ENCODE measurements at regions not wholly inside any gene's neighbourhood (a gene's known extent, or its start where the extent isn't known, plus 50 kb on each side); places are given as distances from the start of the nearest gene placed in this dataset.
"Not testable (repeated sequence)": the region's sequence is repeated elsewhere in the genome, so short reads cannot be mapped to it uniquely, and the experiment has no call there.

DNA sequence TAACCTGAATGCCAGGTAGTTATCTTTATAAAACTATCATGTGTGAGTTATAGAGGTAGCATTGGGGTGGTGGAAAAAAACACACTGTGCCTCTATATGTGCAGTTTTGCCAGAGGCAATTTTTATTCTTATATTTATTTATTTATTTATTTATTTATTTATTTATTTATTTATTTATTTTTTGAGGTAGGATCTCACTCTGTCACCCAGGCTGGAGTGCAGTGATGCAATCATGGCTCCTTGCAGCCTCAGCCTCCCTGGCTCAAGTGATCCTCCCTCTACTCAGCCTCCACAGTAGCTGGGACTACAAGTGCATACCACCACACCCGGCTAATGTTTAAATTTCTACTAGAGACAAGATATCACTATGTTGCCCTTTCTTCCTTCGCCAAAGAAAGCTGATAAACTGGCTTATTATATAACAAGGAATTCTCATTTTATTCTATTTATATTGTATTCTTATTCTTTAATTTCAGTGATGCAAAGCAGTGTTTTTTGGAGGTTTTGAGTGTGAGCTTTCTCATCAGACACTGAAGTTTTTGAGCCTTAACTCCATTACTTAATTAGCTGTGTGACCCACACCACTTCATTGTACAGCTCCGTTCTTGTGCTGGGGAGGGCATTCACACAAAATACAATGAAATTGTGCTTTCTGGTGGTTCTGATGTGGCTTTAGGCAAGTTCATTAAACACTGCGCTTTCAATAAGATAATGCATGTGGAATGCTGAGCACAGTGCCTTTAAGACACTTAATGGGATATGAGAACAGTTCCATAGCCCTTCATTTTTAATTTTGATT lies 102.9 kb upstream of the TPTE start:
- DNase-seq (ENCODE audit: low spot score); H3K36me3 ChIP-seq (ENCODE audit: low read depth); H3K4me1 ChIP-seq (ENCODE audit: insufficient read depth, poor library complexity, severe bottlenecking); H3K4me3 ChIP-seq (ENCODE audit: severe bottlenecking); H3K27me3 ChIP-seq (ENCODE audit: insufficient read depth, poor library complexity, severe bottlenecking); ATAC-seq (ENCODE audit: low read depth); H3K27ac ChIP-seq (ENCODE audit: poor library complexity, severe bottlenecking): not testable (repeated sequence)
- peaks cover 31% of the 10 kb centered on the region for H3K9me3 ChIP-seq (ENCODE audit: severe bottlenecking)

DNA sequence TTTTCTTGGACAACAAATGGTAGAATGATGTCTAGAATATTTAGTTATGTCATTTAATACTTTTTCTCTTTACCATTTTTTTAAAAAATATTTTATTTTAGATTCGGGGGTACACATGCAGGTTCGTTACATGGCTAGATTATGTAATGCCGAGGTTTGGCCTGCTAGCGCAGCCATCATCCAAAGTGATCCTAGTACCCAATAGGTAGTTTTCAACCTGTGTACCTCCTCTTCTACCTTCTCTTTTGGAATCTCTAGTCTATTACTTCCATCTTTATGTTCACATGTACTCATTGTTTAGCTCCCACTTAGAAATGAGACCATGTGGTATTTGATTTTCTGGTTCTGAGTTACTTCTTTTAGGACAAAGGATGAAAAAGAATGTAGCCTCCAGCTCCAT lies 100.2 kb upstream of the TPTE start:
- peaks cover 31% of the 10 kb centered on the region for H3K9me3 ChIP-seq (ENCODE audit: severe bottlenecking)
- H3K36me3 ChIP-seq (ENCODE audit: low read depth); H3K4me1 ChIP-seq (ENCODE audit: insufficient read depth, poor library complexity, severe bottlenecking); ATAC-seq (ENCODE audit: low read depth); H3K27ac ChIP-seq (ENCODE audit: poor library complexity, severe bottlenecking); H3K4me3 ChIP-seq (ENCODE audit: severe bottlenecking); H3K27me3 ChIP-seq (ENCODE audit: insufficient read depth, poor library complexity, severe bottlenecking); DNase-seq (ENCODE audit: low spot score): not testable (repeated sequence)

DNA sequence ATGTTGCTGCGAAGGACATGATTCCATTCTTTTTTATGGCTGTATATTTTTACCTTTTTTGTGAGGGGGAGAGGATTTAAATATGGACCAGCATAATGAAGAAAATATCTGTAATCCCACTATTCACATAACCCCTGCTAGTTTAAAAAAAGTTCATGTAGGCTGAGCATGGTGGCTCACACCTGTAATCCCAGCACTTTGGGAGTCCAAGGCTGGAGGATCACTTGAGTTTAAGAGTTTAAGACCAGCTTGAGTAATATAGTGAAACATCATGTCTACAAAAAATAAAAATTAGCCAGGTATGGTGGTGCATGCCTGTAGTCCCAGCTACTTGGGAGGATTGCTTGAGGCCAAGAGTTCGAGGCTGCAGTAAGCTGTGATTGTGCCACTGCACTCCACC lies 99.8 kb upstream of the TPTE start:
- peaks cover 27% of the 10 kb centered on the region for H3K9me3 ChIP-seq (ENCODE audit: severe bottlenecking)
- H3K36me3 ChIP-seq (ENCODE audit: low read depth); H3K27ac ChIP-seq (ENCODE audit: poor library complexity, severe bottlenecking); H3K4me3 ChIP-seq (ENCODE audit: severe bottlenecking); ATAC-seq (ENCODE audit: low read depth); H3K27me3 ChIP-seq (ENCODE audit: insufficient read depth, poor library complexity, severe bottlenecking); DNase-seq (ENCODE audit: low spot score); H3K4me1 ChIP-seq (ENCODE audit: insufficient read depth, poor library complexity, severe bottlenecking): not testable (repeated sequence)

- H3K27ac ChIP-seq (ENCODE audit: poor library complexity, severe bottlenecking); H3K4me3 ChIP-seq (ENCODE audit: severe bottlenecking); H3K36me3 ChIP-seq (ENCODE audit: low read depth); DNase-seq (ENCODE audit: low spot score); H3K4me1 ChIP-seq (ENCODE audit: insufficient read depth, poor library complexity, severe bottlenecking); H3K27me3 ChIP-seq (ENCODE audit: insufficient read depth, poor library complexity, severe bottlenecking): not testable (repeated sequence)
- H3K9me3 ChIP-seq (ENCODE audit: severe bottlenecking) = peaks cover 14% of the 10 kb centered on the region
- 0 out of 3 replicates have a peak, but pooled peaks have one; percentile 6 for ATAC-seq (ENCODE audit: low read depth)
Measured at GRCh38 chr21:10424097-10424886, 97.1 kb upstream of the TPTE start.

DNA sequence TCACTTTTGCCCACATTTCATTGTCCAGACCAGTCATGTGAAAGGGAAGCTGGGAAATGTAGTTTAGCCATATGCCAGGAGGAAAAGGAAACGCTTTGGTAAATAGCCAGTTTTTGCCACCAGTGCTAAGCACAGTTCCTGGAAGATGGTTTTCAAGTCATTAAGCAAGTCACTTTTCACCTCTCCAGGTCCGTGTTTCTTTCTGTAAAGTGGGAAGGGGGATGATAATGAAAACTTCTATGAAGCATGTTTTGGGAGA lies 96.6 kb upstream of the TPTE start:
- H3K36me3 ChIP-seq (ENCODE audit: low read depth); H3K4me3 ChIP-seq (ENCODE audit: severe bottlenecking); DNase-seq (ENCODE audit: low spot score); H3K27me3 ChIP-seq (ENCODE audit: insufficient read depth, poor library complexity, severe bottlenecking); H3K4me1 ChIP-seq (ENCODE audit: insufficient read depth, poor library complexity, severe bottlenecking); H3K27ac ChIP-seq (ENCODE audit: poor library complexity, severe bottlenecking): not testable (repeated sequence)
- peaks cover 17% of the 10 kb centered on the region for H3K9me3 ChIP-seq (ENCODE audit: severe bottlenecking)
- ATAC-seq (ENCODE audit: low read depth) = peak; percentile 17; the same call in 2 of the 3 replicates

DNA sequence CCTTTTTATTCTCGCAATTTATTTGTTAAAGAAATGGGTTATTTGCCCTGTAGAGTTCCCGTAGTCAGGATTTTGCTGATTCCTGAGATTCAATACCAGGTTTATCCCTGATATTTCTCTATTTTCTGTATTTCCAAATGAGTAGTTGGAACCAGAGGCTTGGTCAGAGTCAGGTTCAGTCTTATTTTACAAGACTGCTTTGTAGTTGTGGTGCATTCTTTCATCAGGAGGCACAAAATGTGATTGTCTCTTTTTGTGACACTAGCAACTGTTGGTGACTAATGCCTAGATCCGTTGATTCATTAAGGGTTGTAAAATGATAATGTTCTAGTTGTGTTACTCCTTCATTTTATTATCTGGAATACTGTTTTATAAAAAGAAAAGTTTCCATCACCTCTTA lies 95.5 kb upstream of the TPTE start:
- H3K9me3 ChIP-seq (ENCODE audit: severe bottlenecking) = peaks cover 12% of the 10 kb centered on the region
- ATAC-seq (ENCODE audit: low read depth) = no peak

GRCh38 chr21:10426812-10427211 lies 94.6 kb upstream of the TPTE start:
- ATAC-seq (ENCODE audit: low read depth); H3K27ac ChIP-seq (ENCODE audit: poor library complexity, severe bottlenecking): not testable (repeated sequence)
- H3K9me3 ChIP-seq (ENCODE audit: severe bottlenecking) = peaks cover 12% of the 10 kb centered on the region

More for the DNA sequence above, 95.5 kb upstream of the TPTE start:
- Histone ChIP-seq H3K27me3 (ENCODE audit: insufficient read depth, poor library complexity, severe bottlenecking) (no peaks in the 10 kb centered on the region), H3K36me3 (ENCODE audit: low read depth) (no peaks in the 10 kb centered on the region), H3K4me3 (ENCODE audit: severe bottlenecking) (no peak overlapping the region), H3K27ac (ENCODE audit: poor library complexity, severe bottlenecking) (no peak overlapping the region), H3K4me1 (ENCODE audit: insufficient read depth, poor library complexity, severe bottlenecking) (no peaks in the 10 kb centered on the region)
- no peak for TF ChIP-seq CTCF (IDR thresholded peaks at IDR 0.05; ENCODE audit: poor library complexity, severe bottlenecking)
- no peak for DNase-seq (ENCODE audit: low spot score)

DNA sequence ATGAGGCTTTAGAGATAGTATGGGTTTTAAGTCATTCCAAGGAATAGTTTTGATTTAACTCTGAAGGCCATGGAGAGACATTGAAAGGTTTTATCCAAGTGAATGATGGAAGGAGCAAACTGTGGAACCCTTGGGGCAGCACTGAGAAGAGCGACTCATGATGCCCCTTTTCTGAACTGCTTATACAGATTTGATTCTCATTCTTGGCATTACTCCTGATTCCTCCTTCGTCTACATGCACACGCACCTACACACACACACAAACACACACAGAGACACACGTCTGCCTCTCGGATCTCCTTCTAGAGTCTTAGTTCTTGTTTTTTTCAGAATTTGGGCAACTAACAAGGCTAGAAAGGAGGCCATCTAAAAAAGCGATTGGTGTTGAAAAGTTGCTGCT lies 94.1 kb upstream of the TPTE start:
- H3K27me3 ChIP-seq (ENCODE audit: insufficient read depth, poor library complexity, severe bottlenecking); H3K36me3 ChIP-seq (ENCODE audit: low read depth); DNase-seq (ENCODE audit: low spot score); H3K4me3 ChIP-seq (ENCODE audit: severe bottlenecking); ATAC-seq (ENCODE audit: low read depth); H3K27ac ChIP-seq (ENCODE audit: poor library complexity, severe bottlenecking); H3K4me1 ChIP-seq (ENCODE audit: insufficient read depth, poor library complexity, severe bottlenecking): not testable (repeated sequence)
- peaks cover 16% of the 10 kb centered on the region for H3K9me3 ChIP-seq (ENCODE audit: severe bottlenecking)

More at GRCh38 chr21:10426812-10427211, 94.6 kb upstream of the TPTE start:
- H3K27me3 ChIP-seq (ENCODE audit: insufficient read depth, poor library complexity, severe bottlenecking); H3K36me3 ChIP-seq (ENCODE audit: low read depth); H3K4me1 ChIP-seq (ENCODE audit: insufficient read depth, poor library complexity, severe bottlenecking); H3K4me3 ChIP-seq (ENCODE audit: severe bottlenecking); DNase-seq (ENCODE audit: low spot score): not testable (repeated sequence)

- not testable (repeated sequence) for DNase-seq (ENCODE audit: low spot score); H3K36me3 ChIP-seq (ENCODE audit: low read depth); H3K4me3 ChIP-seq (ENCODE audit: severe bottlenecking); ATAC-seq (ENCODE audit: low read depth); H3K4me1 ChIP-seq (ENCODE audit: insufficient read depth, poor library complexity, severe bottlenecking); H3K27me3 ChIP-seq (ENCODE audit: insufficient read depth, poor library complexity, severe bottlenecking); H3K27ac ChIP-seq (ENCODE audit: poor library complexity, severe bottlenecking)
- H3K9me3 ChIP-seq (ENCODE audit: severe bottlenecking) = peaks cover 14% of the 10 kb centered on the region
Measured at GRCh38 chr21:10428981-10429534, 92.3 kb upstream of the TPTE start.

Data from RWPE2 (cell line).